ENCODE measurements at regions not wholly inside any gene's neighbourhood (a gene's known extent, or its start where the extent isn't known, plus 50 kb on each side); places are given as distances from the start of the nearest gene placed in this dataset.

DNA sequence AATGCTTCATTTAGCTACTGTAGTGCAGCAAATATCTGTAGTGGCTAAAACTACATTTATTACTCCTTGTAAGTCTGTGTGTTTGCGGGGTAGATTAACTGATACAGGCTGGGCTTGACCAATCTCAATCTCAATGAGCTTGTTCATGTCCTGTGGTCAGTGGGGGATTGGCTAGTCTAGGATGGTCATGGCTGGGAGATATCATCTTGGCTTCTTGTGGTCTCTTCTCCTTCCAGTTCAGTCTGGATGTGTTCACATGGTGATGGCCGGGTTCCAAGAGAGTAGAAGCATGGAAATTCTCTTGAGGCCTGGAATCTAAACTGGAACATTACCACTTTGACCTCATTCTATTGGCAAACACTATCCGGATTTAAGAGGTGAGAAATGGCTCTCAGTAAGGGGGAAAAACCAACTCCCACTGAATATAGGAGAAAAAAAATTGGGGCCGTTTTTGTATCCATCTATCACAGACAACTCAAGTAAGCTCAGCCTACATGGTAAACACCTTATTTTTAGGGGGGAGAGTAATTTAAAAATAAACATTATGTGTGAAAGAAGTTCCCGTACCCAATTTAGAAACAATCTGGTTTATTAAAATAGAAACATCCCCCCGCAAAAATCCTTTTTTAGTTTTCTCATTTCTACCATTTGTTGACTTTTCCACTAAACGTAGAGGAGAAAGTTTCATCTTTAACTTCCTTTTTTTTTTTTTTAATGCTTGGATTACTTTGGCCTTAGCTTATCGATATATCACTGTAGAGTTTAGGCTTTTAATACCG lies 284.9 kb upstream of the TBC1D5 start:
- intact Hi-C loops (cut with DNase I): no loop called here
- DNase-seq: no peak
- Histone ChIP-seq H3K4me1 (ENCODE audit: insufficient read depth) (no peaks in the 10 kb centered on the region), H3K9me3 (no peaks in the 10 kb centered on the region), H3K4me3 (no peak overlapping the region), H3K36me3 (no peaks in the 10 kb centered on the region), H3K27ac (no peak overlapping the region), H3K27me3 (no peaks in the 10 kb centered on the region)
- no peak for TF ChIP-seq CTCF (IDR thresholded peaks at IDR 0.05)
- TF ChIP-seq EP300 (IDR thresholded peaks at IDR 0.05): no peak
- TF ChIP-seq POLR2A (IDR thresholded peaks at IDR 0.05): no peak
- 79 to 84% (median 82%) methylated on average over 9 of the region's 9 CpGs for WGBS, 3 donors

DNA sequence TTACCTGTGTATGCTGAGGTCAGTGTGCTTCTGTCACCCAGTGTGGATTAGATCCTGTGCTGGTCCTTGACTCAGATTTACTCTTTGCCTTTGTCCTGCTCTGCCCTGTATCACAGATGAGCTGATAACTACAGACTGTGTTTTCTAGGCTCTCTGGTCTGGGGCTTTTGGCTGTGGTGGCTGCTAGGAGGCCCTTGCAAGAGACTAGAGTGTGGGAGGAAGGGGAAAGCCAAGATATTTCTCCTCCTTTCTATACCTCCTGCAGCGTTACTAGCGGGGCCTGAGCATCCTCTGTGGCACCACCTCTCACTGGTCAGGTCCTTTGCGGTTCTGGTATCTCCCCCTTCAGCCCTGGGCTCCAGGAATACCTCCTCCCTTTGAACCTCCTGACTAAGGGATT lies 282.3 kb upstream of the TBC1D5 start:
- WGBS, 3 donors: 86 to 94% (median 91%) methylated on average over 3 of the region's 3 CpGs
- no peak overlapping the region for H3K27ac ChIP-seq
- no peaks in the 10 kb centered on the region for H3K27me3 ChIP-seq
- TF ChIP-seq EP300 (IDR thresholded peaks at IDR 0.05) (no peak), POLR2A (IDR thresholded peaks at IDR 0.05) (no peak), CTCF (IDR thresholded peaks at IDR 0.05) (no peak)
- H3K9me3 ChIP-seq: no peaks in the 10 kb centered on the region
- intact Hi-C loops (cut with DNase I): no loop called here
- H3K4me3 ChIP-seq: no peak overlapping the region
- no peaks in the 10 kb centered on the region for H3K36me3 ChIP-seq
- no peaks in the 10 kb centered on the region for H3K4me1 ChIP-seq (ENCODE audit: insufficient read depth)
- no peak for DNase-seq

- intact Hi-C loops (cut with DNase I): no loop called here
- WGBS, 3 donors: 14 to 18% (median 14%) methylated on average over 4 of the region's 4 CpGs
- no peak for DNase-seq
These were observed 276.7 kb upstream of the TBC1D5 start for GRCh38 chr3:18019161-18019495.

GRCh38 chr3:18018491-18019160 lies 276.2 kb upstream of the TBC1D5 start:
- no peak for DNase-seq
- Histone ChIP-seq H3K4me3 (no peak overlapping the region), H3K27ac (no peak overlapping the region), H3K9me3 (no peaks in the 10 kb centered on the region), H3K4me1 (ENCODE audit: insufficient read depth) (no peaks in the 10 kb centered on the region), H3K36me3 (no peaks in the 10 kb centered on the region), H3K27me3 (no peaks in the 10 kb centered on the region)
- intact Hi-C loops (cut with DNase I): no loop called here
- 33 to 35% (median 35%) methylated on average over 5 of the region's 5 CpGs for WGBS, 3 donors
- TF ChIP-seq CTCF (IDR thresholded peaks at IDR 0.05) (no peak), EP300 (IDR thresholded peaks at IDR 0.05) (no peak), POLR2A (IDR thresholded peaks at IDR 0.05) (no peak)

More at GRCh38 chr3:18019161-18019495, 276.7 kb upstream of the TBC1D5 start:
- H3K9me3 ChIP-seq: no peaks in the 10 kb centered on the region
- no peaks in the 10 kb centered on the region for H3K36me3 ChIP-seq
- H3K4me1 ChIP-seq (ENCODE audit: insufficient read depth): no peaks in the 10 kb centered on the region
- H3K27ac ChIP-seq: no peak overlapping the region
- no peak for TF ChIP-seq CTCF (IDR thresholded peaks at IDR 0.05)
- no peak for TF ChIP-seq POLR2A (IDR thresholded peaks at IDR 0.05)
- TF ChIP-seq EP300 (IDR thresholded peaks at IDR 0.05): no peak
- no peaks in the 10 kb centered on the region for H3K27me3 ChIP-seq
- H3K4me3 ChIP-seq: no peak overlapping the region

Data from ovary (tissue), 7 donors.